ENCODE measurements at regions not wholly inside any gene's neighbourhood (a gene's known extent, or its start where the extent isn't known, plus 50 kb on each side); places are given as distances from the start of the nearest gene placed in this dataset.

DNA sequence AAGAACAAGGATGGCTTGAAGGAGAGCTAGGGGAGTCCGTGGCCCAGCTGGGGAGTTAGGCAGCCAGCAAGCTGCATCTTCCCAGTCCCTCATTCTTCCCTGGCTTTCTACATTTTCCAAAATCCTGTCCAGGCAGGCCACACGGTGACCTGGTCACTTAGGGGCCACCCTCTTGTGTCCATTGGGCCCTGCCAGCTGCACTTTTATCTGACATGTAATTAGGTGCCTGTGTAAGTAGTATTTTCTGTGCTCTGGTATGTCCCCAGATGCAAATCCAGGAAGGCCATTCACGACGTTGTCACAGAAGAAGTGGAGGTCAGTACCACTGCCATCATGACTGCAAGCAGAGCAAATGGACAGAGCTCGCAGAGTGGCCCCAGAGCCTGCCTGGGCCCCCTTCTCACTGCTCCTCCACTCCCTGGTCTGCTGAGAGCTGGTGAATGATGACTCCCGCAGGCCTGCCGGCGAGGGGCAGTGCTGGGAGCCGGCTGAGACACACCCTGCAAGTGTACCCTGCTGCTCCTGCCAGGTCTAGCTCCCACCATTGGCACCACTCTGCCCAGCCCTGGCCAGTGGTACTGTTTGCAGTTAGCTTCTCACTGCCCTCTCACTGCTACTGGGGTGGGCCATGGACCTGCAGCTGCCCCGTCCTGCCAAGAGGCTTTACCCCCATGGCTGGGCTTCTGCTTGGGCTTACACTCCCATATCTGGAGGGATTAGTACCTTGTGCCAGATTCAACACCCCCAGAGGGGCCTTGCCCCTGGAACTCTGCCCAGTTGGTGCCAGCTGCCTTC, 98.2 kb downstream of the GLRX3 start:
- in situ Hi-C loops (cut with MboI; ENCODE audit: low pct_unique_long_range_greater_than_20kb, low sequenced_read_pairs, unreplicated experiment), result no loop called here
- no peak for TF ChIP-seq CTCF (IDR thresholded peaks at IDR 0.05; ENCODE audit: extremely low read depth, insufficient read depth, missing control alignments)

GRCh38 chr10:130236711-130237110, 100.5 kb downstream of the GLRX3 start:
- no peak for TF ChIP-seq CTCF (IDR thresholded peaks at IDR 0.05; ENCODE audit: extremely low read depth, insufficient read depth, missing control alignments)
- no peak for DNase-seq (ENCODE audit: low spot score)
- in situ Hi-C loops (cut with MboI; ENCODE audit: low pct_unique_long_range_greater_than_20kb, low sequenced_read_pairs, unreplicated experiment), result no loop called here

More for the DNA sequence above, 98.2 kb downstream of the GLRX3 start:
- no peak for DNase-seq (ENCODE audit: low spot score)

- in situ Hi-C loops (cut with MboI; ENCODE audit: low pct_unique_long_range_greater_than_20kb, low sequenced_read_pairs, unreplicated experiment), result no loop called here
- TF ChIP-seq CTCF (IDR thresholded peaks at IDR 0.05; ENCODE audit: extremely low read depth, insufficient read depth, missing control alignments), result no peak
- no peak for DNase-seq (ENCODE audit: low spot score)
Measured at GRCh38 chr10:130240409-130240808, 104.2 kb downstream of the GLRX3 start.

DNA sequence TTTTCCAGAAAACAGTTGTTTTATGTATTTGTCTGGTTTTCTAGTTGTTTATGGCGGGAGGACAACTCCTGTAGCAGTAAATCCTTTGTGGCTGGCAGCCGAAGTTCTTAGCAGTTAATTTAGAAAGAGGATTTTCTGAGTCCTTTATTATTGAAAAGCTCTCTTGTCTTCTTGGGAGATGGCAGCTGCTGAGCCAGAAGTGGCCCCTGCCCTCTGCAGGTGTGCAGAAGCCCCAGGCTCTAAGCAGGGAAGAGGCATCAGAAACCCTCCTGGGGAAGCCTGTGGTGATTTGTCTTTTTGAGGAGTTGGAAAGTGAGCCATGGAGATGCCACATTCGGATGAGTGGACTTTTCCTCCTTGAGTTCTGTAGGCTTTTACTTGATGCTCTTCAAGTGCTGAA, 106.3 kb downstream of the GLRX3 start:
- no peak for DNase-seq (ENCODE audit: low spot score)
- in situ Hi-C loops (cut with MboI; ENCODE audit: low pct_unique_long_range_greater_than_20kb, low sequenced_read_pairs, unreplicated experiment), result no loop called here
- TF ChIP-seq CTCF (IDR thresholded peaks at IDR 0.05; ENCODE audit: extremely low read depth, insufficient read depth, missing control alignments), result no peak

GRCh38 chr10:130243015-130243414, 106.8 kb downstream of the GLRX3 start:
- in situ Hi-C loops (cut with MboI; ENCODE audit: low pct_unique_long_range_greater_than_20kb, low sequenced_read_pairs, unreplicated experiment), result no loop called here
- no peak for TF ChIP-seq CTCF (IDR thresholded peaks at IDR 0.05; ENCODE audit: extremely low read depth, insufficient read depth, missing control alignments)
- no peak for DNase-seq (ENCODE audit: low spot score)

GRCh38 chr10:130244031-130244927, 108.1 kb downstream of the GLRX3 start:
- in situ Hi-C loops (cut with MboI; ENCODE audit: low pct_unique_long_range_greater_than_20kb, low sequenced_read_pairs, unreplicated experiment), result no loop called here
- no peak for TF ChIP-seq CTCF (IDR thresholded peaks at IDR 0.05; ENCODE audit: extremely low read depth, insufficient read depth, missing control alignments)
- no peak for DNase-seq (ENCODE audit: low spot score)
